ENCODE measurements at regions not wholly inside any gene's neighbourhood (a gene's known extent, or its start where the extent isn't known, plus 50 kb on each side); places are given as distances from the start of the nearest gene placed in this dataset.

DNA sequence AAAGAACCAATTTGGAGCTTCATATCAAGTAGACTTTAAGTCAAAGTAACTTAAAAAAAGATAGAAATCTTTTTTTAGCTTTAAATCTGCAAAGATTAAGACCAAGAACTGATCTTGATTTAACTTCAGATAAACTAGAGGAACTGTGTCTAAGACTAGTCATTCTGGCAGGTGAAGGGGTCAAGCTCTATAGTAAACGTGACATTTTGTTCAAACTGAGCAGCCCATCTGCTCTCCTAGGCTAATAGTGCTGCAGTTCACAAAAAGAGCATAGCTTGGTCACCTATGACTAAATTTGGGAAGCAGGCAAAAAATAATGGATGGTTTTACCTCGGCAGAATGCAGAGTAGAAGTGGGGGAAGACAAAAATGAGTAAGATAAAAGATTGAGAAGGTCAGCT, 168.8 kb upstream of the ALCAM start:
- DNase-seq (no peak), ATAC-seq (ENCODE audit: poor library complexity) (no peak)
- Histone ChIP-seq H3K27me3 (ENCODE audit: control insufficient read depth in 1 of 2, insufficient read depth in 2 of 2, low read length in 2 of 2) (no peaks in the 10 kb centered on the region), H3K4me1 (ENCODE audit: insufficient read depth, low read length) (no peaks in the 10 kb centered on the region), H3K27ac (ENCODE audit: low read depth in 1 of 2, low read length in 2 of 2) (no peak overlapping the region), H3K36me3 (ENCODE audit: insufficient read depth, low read length) (no peaks in the 10 kb centered on the region), H3K4me3 (ENCODE audit: low read length) (no peak overlapping the region), H3K9me3 (ENCODE audit: control insufficient read depth in 1 of 2, insufficient read depth in 1 of 2, low read length in 2 of 2) (no peaks in the 10 kb centered on the region)
- CTCF ChIA-PET = no interaction called here
- POLR2A ChIA-PET = no interaction called here
- no peaks in the 10 kb centered on the region for H3K9me3 Mint-ChIP-seq
- H3K27me3 Mint-ChIP-seq = no peaks in the 10 kb centered on the region
- H3K36me3 Mint-ChIP-seq (ENCODE audit: low read depth) = no peaks in the 10 kb centered on the region
- H3K4me1 Mint-ChIP-seq (ENCODE audit: low read depth) = no peaks in the 10 kb centered on the region
- TF ChIP-seq, protein P1, sequence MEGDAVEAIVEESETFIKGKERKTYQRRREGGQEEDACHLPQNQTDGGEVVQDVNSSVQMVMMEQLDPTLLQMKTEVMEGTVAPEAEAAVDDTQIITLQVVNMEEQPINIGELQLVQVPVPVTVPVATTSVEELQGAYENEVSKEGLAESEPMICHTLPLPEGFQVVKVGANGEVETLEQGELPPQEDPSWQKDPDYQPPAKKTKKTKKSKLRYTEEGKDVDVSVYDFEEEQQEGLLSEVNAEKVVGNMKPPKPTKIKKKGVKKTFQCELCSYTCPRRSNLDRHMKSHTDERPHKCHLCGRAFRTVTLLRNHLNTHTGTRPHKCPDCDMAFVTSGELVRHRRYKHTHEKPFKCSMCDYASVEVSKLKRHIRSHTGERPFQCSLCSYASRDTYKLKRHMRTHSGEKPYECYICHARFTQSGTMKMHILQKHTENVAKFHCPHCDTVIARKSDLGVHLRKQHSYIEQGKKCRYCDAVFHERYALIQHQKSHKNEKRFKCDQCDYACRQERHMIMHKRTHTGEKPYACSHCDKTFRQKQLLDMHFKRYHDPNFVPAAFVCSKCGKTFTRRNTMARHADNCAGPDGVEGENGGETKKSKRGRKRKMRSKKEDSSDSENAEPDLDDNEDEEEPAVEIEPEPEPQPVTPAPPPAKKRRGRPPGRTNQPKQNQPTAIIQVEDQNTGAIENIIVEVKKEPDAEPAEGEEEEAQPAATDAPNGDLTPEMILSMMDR (IDR thresholded peaks at IDR 0.05) = no peak
- no peak overlapping the region for H3K4me3 Mint-ChIP-seq
- intact Hi-C loops (cut with DNase I, micrococcal nuclease) = no loop called here
- H3K27ac Mint-ChIP-seq = no peak overlapping the region

DNA sequence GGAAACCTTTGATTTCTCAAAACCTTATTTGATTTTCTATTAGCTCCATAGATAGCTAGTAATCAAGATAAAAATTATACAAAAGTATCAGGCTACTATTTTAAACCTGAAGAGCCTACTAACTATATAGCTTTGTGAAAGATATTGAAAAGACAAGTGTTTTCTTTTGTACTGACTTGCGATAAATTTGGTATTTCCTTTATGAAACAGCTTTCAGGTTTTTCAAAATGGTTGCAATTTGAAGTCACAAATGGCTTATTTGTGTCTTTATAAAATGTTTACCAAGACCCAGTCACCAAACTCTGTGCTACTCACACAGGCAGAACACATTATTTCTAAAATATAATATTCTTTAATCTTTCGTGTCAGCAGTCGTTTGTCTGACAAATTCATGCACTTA, 167.5 kb upstream of the ALCAM start:
- Histone ChIP-seq H3K4me1 (ENCODE audit: insufficient read depth, low read length) (no peaks in the 10 kb centered on the region), H3K27me3 (ENCODE audit: control insufficient read depth in 1 of 2, insufficient read depth in 2 of 2, low read length in 2 of 2) (no peaks in the 10 kb centered on the region), H3K4me3 (ENCODE audit: low read length) (no peak overlapping the region), H3K27ac (ENCODE audit: low read depth in 1 of 2, low read length in 2 of 2) (no peak overlapping the region), H3K36me3 (ENCODE audit: insufficient read depth, low read length) (no peaks in the 10 kb centered on the region), H3K9me3 (ENCODE audit: control insufficient read depth in 1 of 2, insufficient read depth in 1 of 2, low read length in 2 of 2) (no peaks in the 10 kb centered on the region)
- intact Hi-C loops (cut with DNase I, micrococcal nuclease) = no loop called here
- H3K9me3 Mint-ChIP-seq = no peaks in the 10 kb centered on the region
- no peak for ATAC-seq (ENCODE audit: poor library complexity)
- H3K27ac Mint-ChIP-seq = no peak overlapping the region
- no peak for DNase-seq
- CTCF ChIA-PET = no interaction called here
- no peaks in the 10 kb centered on the region for H3K27me3 Mint-ChIP-seq
- TF ChIP-seq, protein P1 (IDR thresholded peaks at IDR 0.05) = no peak
- H3K4me3 Mint-ChIP-seq = no peak overlapping the region
- H3K4me1 Mint-ChIP-seq (ENCODE audit: low read depth) = no peaks in the 10 kb centered on the region
- POLR2A ChIA-PET = no interaction called here
- no peaks in the 10 kb centered on the region for H3K36me3 Mint-ChIP-seq (ENCODE audit: low read depth)

DNA sequence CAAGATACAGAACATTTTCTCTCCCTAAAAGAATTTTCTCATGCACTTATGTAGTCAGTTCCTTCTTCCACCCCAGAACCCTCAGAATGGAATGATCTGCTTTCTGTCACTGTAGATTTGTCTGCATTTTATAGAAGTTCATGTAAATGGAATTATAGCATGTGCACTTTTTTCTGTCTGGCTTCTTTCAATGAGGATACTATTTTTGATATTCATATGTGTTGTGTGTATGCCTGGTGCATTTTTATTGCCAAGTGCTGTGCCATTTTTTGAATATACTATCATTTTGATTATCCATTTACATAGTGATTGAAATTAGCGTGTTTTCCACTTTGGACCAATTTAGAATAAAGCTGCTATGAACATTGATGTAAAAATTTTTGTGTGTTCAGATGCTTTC, 156.6 kb upstream of the ALCAM start:
- Histone ChIP-seq H3K27me3 (ENCODE audit: control insufficient read depth in 1 of 2, insufficient read depth in 2 of 2, low read length in 2 of 2) (no peaks in the 10 kb centered on the region), H3K4me1 (ENCODE audit: insufficient read depth, low read length) (no peaks in the 10 kb centered on the region), H3K27ac (ENCODE audit: low read depth in 1 of 2, low read length in 2 of 2) (no peak overlapping the region), H3K9me3 (ENCODE audit: control insufficient read depth in 1 of 2, insufficient read depth in 1 of 2, low read length in 2 of 2) (no peaks in the 10 kb centered on the region), H3K36me3 (ENCODE audit: insufficient read depth, low read length) (no peaks in the 10 kb centered on the region), H3K4me3 (ENCODE audit: low read length) (no peak overlapping the region)
- ATAC-seq (ENCODE audit: poor library complexity) = no peak
- Mint-ChIP-seq H3K27me3 (no peaks in the 10 kb centered on the region), H3K27ac (no peak overlapping the region), H3K9me3 (no peaks in the 10 kb centered on the region), H3K36me3 (ENCODE audit: low read depth) (no peaks in the 10 kb centered on the region), H3K4me3 (no peak overlapping the region), H3K4me1 (ENCODE audit: low read depth) (no peaks in the 10 kb centered on the region)
- no peak for DNase-seq
- ChIA-PET POLR2A (no interaction called here), CTCF (no interaction called here)
- TF ChIP-seq, protein P1 (IDR thresholded peaks at IDR 0.05) = no peak
- intact Hi-C loops (cut with DNase I, micrococcal nuclease) = no loop called here
